K562 (cell line): ENCODE measurements at regions not wholly inside any gene's neighbourhood (a gene's known extent, or its start where the extent isn't known, plus 50 kb on each side); places are given as distances from the start of the nearest gene placed in this dataset.

Experiments
- ATAC-seq: fragments of 200-7000 bp; cut with Tn5 transposase; 3 replicates; pipeline ENCODE4 v1.9.1; 2020; ENCODE audit warnings: moderate library complexity
- BruUV-seq: library from RNA; stranded (reverse); fragments of 400-500 nt; replicated peaks from 2 replicates; lab custom pipeline; 2021; lab: Mats Ljungman, UMichigan
- CTCF ChIA-PET: fragments of 300-600 bp; formaldehyde crosslinking; extraction: SDS; loops from one replicate; lab custom pipeline; 2021; ENCODE audit warnings: low intra/inter-chr PET ratio; lab: Yijun Ruan, JAX
- POLR2A ChIA-PET: fragments of 300-600, 350-650 bp; sonication (Branson Sonifier 250); formaldehyde crosslinking; extraction: SDS; loops from one replicate; lab custom pipeline; 2021; ENCODE audit warnings: antibody characterized with exemption, inconsistent platforms; lab: Yijun Ruan, JAX
- DNase-seq, 4 experiments: peaks; one replicate each; pipeline versions ENCODE4 v3.0.0 to v3.0.0-alpha.2; 2011 to 2018; ENCODE audit warnings: low spot score in 3 of 4, mixed read lengths in 3 of 4; ENCODE audit errors: extremely low read depth in 1 of 4
- FAIRE-seq: peaks from 2 replicates; lab custom pipeline; 2011; peaks lifted over from hg19 to GRCh38; lab: Jason Lieb, UNC
- H2AFZ ChIP-seq: 2 replicates; pipeline ENCODE4 v1.6.0; 2011; ENCODE audit warnings: low read depth, low read length, control low read depth, inconsistent platforms
- H3K27ac ChIP-seq: fragments of 200-600 bp; 3 replicates; pipeline ENCODE4 v1.8.0; 2011; ENCODE audit warnings: low read depth, mild to moderate bottlenecking, control low read depth, inconsistent platforms, low read length, moderate library complexity, mixed read lengths; ENCODE audit errors: extremely low read depth
- H3K27me3 ChIP-seq, 2 experiments: fragments of 300-600 bp in 1 of 2; 2 replicates in 1 of 2; 3 replicates in 1 of 2; pipeline versions ENCODE4 v1.6.0 to v1.8.0; 2011; ENCODE audit warnings: inconsistent platforms in 2 of 2, low read length in 2 of 2, mild to moderate bottlenecking in 1 of 2, mixed read lengths in 1 of 2, moderate library complexity in 1 of 2; ENCODE audit not compliant: control insufficient read depth in 2 of 2, insufficient read depth in 2 of 2
- H3K36me3 ChIP-seq: fragments of 300-600 bp; 3 replicates; pipeline ENCODE4 v1.8.0; 2011; ENCODE audit warnings: mild to moderate bottlenecking, low read length, inconsistent platforms; ENCODE audit not compliant: control insufficient read depth, insufficient read depth
- H3K4me1 ChIP-seq, 2 experiments: fragments of 200-600 bp in 1 of 2; replicated peaks in 1 of 2; 2 replicates in 1 of 2; 3 replicates in 1 of 2; pipeline versions ENCODE4 v1.5.1 to v1.8.0; 2011; ENCODE audit warnings: inconsistent platforms in 2 of 2, low read length in 2 of 2, mild to moderate bottlenecking in 1 of 2, mixed read lengths in 1 of 2, moderate library complexity in 1 of 2; ENCODE audit not compliant: control insufficient read depth in 2 of 2, insufficient read depth in 2 of 2
- H3K4me2 ChIP-seq: 2 replicates; pipeline ENCODE4 v1.6.1; 2011; ENCODE audit warnings: low read length, control low read depth, inconsistent platforms, mixed read lengths; ENCODE audit not compliant: insufficient read depth
- H3K4me3 ChIP-seq: fragments of 200-600 bp; sonication (generic), shearing (Covaris generic); 2 replicates; pipeline ENCODE4 v1.5.1; 2016; ENCODE audit warnings: control low read depth, inconsistent platforms
- H3K79me2 ChIP-seq: fragments of 200-600 bp; 3 replicates; pipeline ENCODE4 v1.8.0; 2011; ENCODE audit warnings: low read length, inconsistent platforms; ENCODE audit not compliant: control insufficient read depth, insufficient read depth
- H3K9ac ChIP-seq, 2 experiments: 2 replicates each; pipeline versions ENCODE4 v1.6.0 to v1.6.1; 2011; ENCODE audit warnings: low read depth in 2 of 2, low read length in 2 of 2, control low read depth in 1 of 2, inconsistent platforms in 1 of 2, mild to moderate bottlenecking in 1 of 2, mixed read lengths in 1 of 2; ENCODE audit not compliant: insufficient read depth in 1 of 2
- H3K9me1 ChIP-seq: one replicate; pipeline ENCODE4 v1.6.0; 2011; ENCODE audit warnings: inconsistent platforms, mild to moderate bottlenecking, low read length, moderate library complexity; ENCODE audit not compliant: control insufficient read depth, insufficient read depth
- H3K9me3 ChIP-seq: replicated peaks from 2 replicates; pipeline ENCODE4 v1.5.1; 2011; ENCODE audit warnings: low read depth, low read length, inconsistent platforms; ENCODE audit not compliant: control insufficient read depth, insufficient read depth
- H4K20me1 ChIP-seq: replicated peaks from 2 replicates; pipeline ENCODE4 v1.6.1; 2011; ENCODE audit warnings: low read length, inconsistent platforms, mixed read lengths; ENCODE audit not compliant: control insufficient read depth, insufficient read depth
- HMGN3 ChIP-seq: IDR thresholded peaks from 2 replicates; pipeline ENCODE4 v1.6.1; 2011; ENCODE audit warnings: borderline replicate concordance, low read depth, mild to moderate bottlenecking, mixed read lengths, low read length; ENCODE audit not compliant: insufficient read length; ENCODE audit errors: extremely low read depth
- MEF2D ChIP-seq: conservative IDR thresholded peaks from 2 replicates; pipeline ENCODE4 v1.6.1; 2016; ENCODE audit warnings: low read depth, missing genetic modification characterization, missing compliant biosample characterization
- MTA1 ChIP-seq: fragments of 450-650 bp; IDR thresholded peaks from 2 replicates; pipeline ENCODE4 v1.6.1; 2017; ENCODE audit warnings: borderline replicate concordance
- NCOA1 ChIP-seq: fragments of 450-650 bp; IDR thresholded peaks from 2 replicates; pipeline ENCODE4 v1.6.1; 2016; ENCODE audit warnings: low read depth
- NCOA6 ChIP-seq: fragments of 450-650 bp; IDR thresholded peaks from 2 replicates; pipeline ENCODE4 v1.6.1; 2017; ENCODE audit warnings: mild to moderate bottlenecking
- RUNX1 ChIP-seq: sonication (generic); IDR thresholded peaks from 2 replicates; pipeline ENCODE4 v1.6.1; 2016; ENCODE audit warnings: antibody characterized with exemption, low read depth
- SOX6 ChIP-seq: fragments of 450-650 bp; IDR thresholded peaks from 2 replicates; pipeline ENCODE4 v1.6.1; 2014; ENCODE audit warnings: mild to moderate bottlenecking
- ZBTB17 ChIP-seq: fragments of 450-650 bp; formaldehyde crosslinking; IDR thresholded peaks from 2 replicates; pipeline ENCODE4 v1.4.0; 2020; ENCODE audit warnings: mild to moderate bottlenecking
- ZKSCAN1 ChIP-seq: fragments of 150-350 bp; IDR thresholded peaks from 2 replicates; pipeline ENCODE4 v1.6.1; 2016; ENCODE audit warnings: low read depth, low read length
- ZNF263 ChIP-seq: sonication (generic); formaldehyde crosslinking; IDR thresholded peaks from 2 replicates; pipeline ENCODE4 v1.8.0; 2022; ENCODE audit warnings: mild to moderate bottlenecking, missing genetic modification reagents, borderline replicate concordance
- ZNF584 ChIP-seq: fragments of 200-800 bp; sonication (Bioruptor generic); IDR thresholded peaks from 2 replicates; pipeline ENCODE4 v1.6.1; 2016; ENCODE audit warnings: low read depth, mild to moderate bottlenecking, missing genetic modification characterization, missing compliant biosample characterization
- ZNF644 ChIP-seq: fragments of 200-800 bp; sonication (Bioruptor generic); IDR thresholded peaks from 2 replicates; pipeline ENCODE4 v1.6.1; 2016; ENCODE audit warnings: low read depth, missing genetic modification characterization, missing compliant biosample characterization
- WGBS: fragments of 100-300 bp; shearing (Covaris generic); methylation state at CpG from one replicate; pipeline ENCODE4 v1.1.6; 2016; ENCODE audit warnings: low coverage, mixed read lengths; ENCODE audit not compliant: insufficient coverage; ENCODE audit errors: missing lambda C conversion rate; 5-methylcytosine and 5-hydroxymethylcytosine counted together
- in situ Hi-C: fragments of 300-500 bp; cut with MboI; formaldehyde crosslinking; loops from 4 replicates; pipeline ENCODE4 v1.15.0; 2018; ENCODE audit warnings: inconsistent platforms, mixed read lengths
- intact Hi-C: fragments of 100-400 bp; cut with micrococcal nuclease; formaldehyde crosslinking; loops from 2 replicates; pipeline ENCODE4 v1.14.2; 2022
- TF ChIP-seq, protein P1 (sequence below): fragments of 250-450 bp; sonication (Bioruptor Pico); IDR thresholded peaks from 2 replicates; pipeline ENCODE4 v1.8.0; 2022; ENCODE audit warnings: inconsistent platforms
- TF ChIP-seq, protein P2 (sequence below): fragments of 250-450 bp; sonication (Bioruptor Pico); IDR thresholded peaks from 2 replicates; pipeline ENCODE4 v1.5.0; 2021

DNA sequence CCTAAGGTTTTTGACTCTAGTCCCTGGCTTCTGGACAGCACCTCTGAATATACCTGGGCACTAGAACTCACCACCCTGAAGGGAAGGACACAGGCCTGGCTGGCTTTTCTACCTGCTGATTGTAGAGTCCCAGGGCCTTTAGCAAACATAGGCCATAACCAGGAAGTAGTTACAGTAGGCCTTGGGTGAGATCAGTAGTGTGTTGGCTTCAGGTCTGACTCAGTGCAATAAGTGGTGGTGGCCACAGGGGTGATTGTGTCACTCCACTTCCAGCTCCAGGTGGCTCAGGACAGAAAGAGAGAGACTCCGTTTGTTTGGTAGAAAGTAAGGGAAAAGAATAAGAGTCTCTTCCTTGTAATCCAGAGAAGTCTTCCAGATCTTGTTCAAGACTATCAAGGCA is 101.7 kb upstream of the LGALSL start (continued):
- TF ChIP-seq, protein P1, sequence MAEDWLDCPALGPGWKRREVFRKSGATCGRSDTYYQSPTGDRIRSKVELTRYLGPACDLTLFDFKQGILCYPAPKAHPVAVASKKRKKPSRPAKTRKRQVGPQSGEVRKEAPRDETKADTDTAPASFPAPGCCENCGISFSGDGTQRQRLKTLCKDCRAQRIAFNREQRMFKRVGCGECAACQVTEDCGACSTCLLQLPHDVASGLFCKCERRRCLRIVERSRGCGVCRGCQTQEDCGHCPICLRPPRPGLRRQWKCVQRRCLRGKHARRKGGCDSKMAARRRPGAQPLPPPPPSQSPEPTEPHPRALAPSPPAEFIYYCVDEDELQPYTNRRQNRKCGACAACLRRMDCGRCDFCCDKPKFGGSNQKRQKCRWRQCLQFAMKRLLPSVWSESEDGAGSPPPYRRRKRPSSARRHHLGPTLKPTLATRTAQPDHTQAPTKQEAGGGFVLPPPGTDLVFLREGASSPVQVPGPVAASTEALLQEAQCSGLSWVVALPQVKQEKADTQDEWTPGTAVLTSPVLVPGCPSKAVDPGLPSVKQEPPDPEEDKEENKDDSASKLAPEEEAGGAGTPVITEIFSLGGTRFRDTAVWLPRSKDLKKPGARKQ (CRISPR knock-in tag), result no peak
- TF ChIP-seq MTA1 (no peak), ZNF644 (tag) (no peak), RUNX1 (no peak)

DNA sequence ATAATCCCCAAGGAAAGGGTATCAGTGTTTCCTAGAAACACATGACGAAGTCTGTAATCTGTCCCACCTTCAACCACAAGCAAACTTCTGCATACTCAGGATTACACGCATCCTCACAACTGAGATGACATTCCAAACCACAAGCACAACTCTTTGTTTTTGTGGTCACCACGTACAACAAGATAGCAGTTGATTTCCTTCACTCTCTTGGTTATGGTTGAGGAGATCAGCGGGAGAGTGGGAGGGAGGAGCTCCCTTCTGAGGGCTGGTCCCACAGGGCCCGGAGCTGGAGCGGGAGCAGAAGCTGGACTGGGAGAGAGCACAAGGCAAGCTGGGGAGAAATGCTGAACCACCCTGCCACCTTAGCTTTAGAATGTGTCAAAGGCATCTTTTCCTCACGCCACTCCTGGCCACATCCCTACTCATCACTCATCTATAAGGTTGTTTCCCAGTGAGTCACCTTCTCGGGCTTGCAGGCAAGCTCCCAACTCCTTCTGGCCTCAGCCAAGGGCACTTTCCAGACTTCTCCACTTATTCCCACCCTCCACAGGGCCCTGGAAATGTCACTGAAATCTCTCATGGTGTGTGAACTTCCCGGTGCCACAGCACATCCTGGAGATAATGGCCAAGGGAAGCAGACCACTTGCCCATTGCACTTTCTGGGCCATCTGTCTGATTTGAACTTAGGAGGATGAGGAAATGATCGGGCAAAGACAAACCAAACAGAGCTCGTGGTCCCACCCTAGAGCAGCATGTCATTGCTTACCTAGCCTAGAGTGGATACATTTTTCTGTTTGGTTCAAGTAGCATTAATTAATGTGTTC is 98.9 kb upstream of the LGALSL start:
- in situ Hi-C loops, result no loop called here
- ATAC-seq, result peak; percentile 84
- no peaks in the 10 kb centered on the region for H3K79me2 ChIP-seq
- no peak overlapping the region; the same call in 2 of the 3 replicates for H3K27ac ChIP-seq
- 0% methylated on average over 11 of the region's 11 CpGs for WGBS
- no peaks in the 10 kb centered on the region for H3K9me1 ChIP-seq
- FAIRE-seq, result peak; percentile 84
- H3K9me3 ChIP-seq, result no peaks in the 10 kb centered on the region
- H4K20me1 ChIP-seq, result peaks cover 5% of the 10 kb centered on the region; the same call in 1 of the 2 replicates
- H3K4me2 ChIP-seq, result peak overlapping the region; percentile 31; the same call in 1 of the 2 replicates
- H3K36me3 ChIP-seq, result no peaks in the 10 kb centered on the region
- no TSS peak for BruUV-seq
- no peak overlapping the region for H3K9ac ChIP-seq
- ChIA-PET CTCF (no interaction called here), POLR2A (no interaction called here)
- H3K27me3 ChIP-seq, result peaks cover 5 to 29% of the 10 kb centered on the region in 2 experiments
- no peak overlapping the region for H3K4me3 ChIP-seq
- H3K4me1 ChIP-seq, result peaks cover 0 to 10% of the 10 kb centered on the region in 2 experiments; a peak in 3 of 5 replicates
- DNase-seq, result peak; percentile 59 to 75 (median 72)
- intact Hi-C loops, result no loop called here
- H2AFZ ChIP-seq, result no peak overlapping the region
- TF ChIP-seq, protein P2, sequence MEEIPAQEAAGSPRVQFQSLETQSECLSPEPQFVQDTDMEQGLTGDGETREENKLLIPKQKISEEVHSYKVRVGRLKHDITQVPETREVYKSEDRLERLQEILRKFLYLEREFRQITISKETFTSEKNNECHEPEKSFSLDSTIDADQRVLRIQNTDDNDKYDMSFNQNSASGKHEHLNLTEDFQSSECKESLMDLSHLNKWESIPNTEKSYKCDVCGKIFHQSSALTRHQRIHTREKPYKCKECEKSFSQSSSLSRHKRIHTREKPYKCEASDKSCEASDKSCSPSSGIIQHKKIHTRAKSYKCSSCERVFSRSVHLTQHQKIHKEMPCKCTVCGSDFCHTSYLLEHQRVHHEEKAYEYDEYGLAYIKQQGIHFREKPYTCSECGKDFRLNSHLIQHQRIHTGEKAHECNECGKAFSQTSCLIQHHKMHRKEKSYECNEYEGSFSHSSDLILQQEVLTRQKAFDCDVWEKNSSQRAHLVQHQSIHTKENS, result no peak
- TF ChIP-seq MEF2D (tag) (peak; percentile 84), NCOA1 (peak; percentile 71), ZBTB17 (CRISPR knock-in tag) (peak; percentile 66; the same call in 1 of the 2 replicates), ZNF263 (CRISPR knock-in tag) (peak; percentile 64; the same call in 1 of the 2 replicates), ZNF584 (peak; percentile 92), HMGN3 (peak; percentile 45), SOX6 (peak; percentile 95), NCOA6 (no peak), ZKSCAN1 (no peak)
